HFF-Myc (cell line): ENCODE measurements at regions not wholly inside any gene's neighbourhood (a gene's known extent, or its start where the extent isn't known, plus 50 kb on each side); places are given as distances from the start of the nearest gene placed in this dataset.

Experiments
- DNase-seq: peaks from one replicate; pipeline ENCODE4 v3.0.0-alpha.2; 2011; ENCODE audit warnings: low read depth; ENCODE audit errors: extremely low read depth
- H3K4me3 ChIP-seq: replicated peaks from 2 replicates; pipeline ENCODE4 v1.5.1; 2011; ENCODE audit warnings: low read depth, mild to moderate bottlenecking, control low read depth, low read length
- CTCF ChIP-seq: IDR thresholded peaks from 2 replicates; pipeline ENCODE4 v1.5.1; 2012; ENCODE audit warnings: mild to moderate bottlenecking, low read depth, low read length, control low read depth; ENCODE audit errors: missing control alignments

- no peak for TF ChIP-seq CTCF
- H3K4me3 ChIP-seq: no peak overlapping the region
- DNase-seq: no peak
Observed at GRCh38 chr14:27063959-27064358, 466.1 kb upstream of the NOVA1 start.

GRCh38 chr14:27065886-27066285 is 468.1 kb upstream of the NOVA1 start:
- no peak overlapping the region for H3K4me3 ChIP-seq

GRCh38 chr14:27067961-27068360 is 470.1 kb upstream of the NOVA1 start:
- no peak overlapping the region for H3K4me3 ChIP-seq
- TF ChIP-seq CTCF: no peak
- no peak for DNase-seq

More at GRCh38 chr14:27065886-27066285, 468.1 kb upstream of the NOVA1 start:
- no peak for DNase-seq
- TF ChIP-seq CTCF: no peak

- no peak for TF ChIP-seq CTCF
- no peak for DNase-seq
- H3K4me3 ChIP-seq: no peak overlapping the region
Observed at GRCh38 chr14:27072589-27072988, 474.8 kb upstream of the NOVA1 start.

GRCh38 chr14:27075503-27075902 is 477.7 kb upstream of the NOVA1 start:
- no peak for DNase-seq
- H3K4me3 ChIP-seq: no peak overlapping the region
- TF ChIP-seq CTCF: no peak

GRCh38 chr14:27077214-27077613 is 479.4 kb upstream of the NOVA1 start:
- no peak for TF ChIP-seq CTCF
- no peak overlapping the region for H3K4me3 ChIP-seq
- DNase-seq: no peak

- no peak overlapping the region for H3K4me3 ChIP-seq
- TF ChIP-seq CTCF: no peak
- DNase-seq: no peak
Observed at GRCh38 chr14:27077710-27078109, 479.9 kb upstream of the NOVA1 start.
